ENCODE measurements at regions not wholly inside any gene's neighbourhood (a gene's known extent, or its start where the extent isn't known, plus 50 kb on each side); places are given as distances from the start of the nearest gene placed in this dataset.

DNA sequence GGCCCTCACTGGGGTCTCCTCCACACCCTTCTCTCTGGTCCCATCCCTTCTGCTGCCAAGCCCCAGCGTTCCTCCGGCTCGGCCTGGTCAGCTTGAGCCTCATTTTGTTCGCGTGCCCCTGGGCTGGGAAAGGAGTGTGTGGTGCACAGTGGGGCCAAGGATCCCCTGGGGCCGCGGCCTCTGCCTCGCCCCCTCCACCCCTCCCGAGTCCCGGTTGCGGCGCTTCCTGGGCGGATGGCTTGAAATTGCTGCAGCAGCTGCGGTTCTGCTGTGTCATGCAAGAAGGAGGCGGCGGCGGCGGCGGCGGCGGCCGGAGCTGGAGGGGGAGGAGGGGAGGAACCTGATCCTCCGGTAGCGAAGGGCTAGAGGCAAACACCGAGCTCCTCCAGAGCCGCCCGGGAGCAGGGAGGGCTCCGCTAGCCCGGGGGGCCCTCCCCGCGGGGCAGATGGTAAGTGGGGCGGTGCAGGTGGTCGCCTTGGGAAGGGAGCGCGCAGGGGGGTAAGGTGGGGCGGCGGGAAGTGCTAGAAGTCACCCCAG is 217.8 kb upstream of the MKLN1 start:
- peaks cover 3 to 37% of the 10 kb centered on the region in 2 donors for H3K27me3 ChIP-seq (ENCODE audit: control insufficient read depth in 2 of 2, insufficient read depth in 1 of 2, low read length in 1 of 2)
- DNase-seq (ENCODE audit: low read depth in 6 of 9, low spot score in 9 of 9): peak in 6 of 9 donors; percentile 58 to 87 (median 72)
- peak overlapping the region in 1 of 2 donors; percentile 53 for H3K27ac ChIP-seq (ENCODE audit: low read depth in 1 of 2, low read length in 1 of 2)
- WGBS: 1% methylated on average over 37 of the region's 37 CpGs
- peaks cover 0 to 6% of the 10 kb centered on the region in 2 donors for H3K9me3 ChIP-seq (ENCODE audit: control insufficient read depth in 2 of 2, insufficient read depth in 1 of 2, low read length in 1 of 2)
- H3K36me3 ChIP-seq (ENCODE audit: control insufficient read depth in 2 of 2, insufficient read depth in 2 of 2, low read length in 1 of 2): no peaks in the 10 kb centered on the region
- peaks cover 14 to 49% of the 10 kb centered on the region in 2 donors for H3K4me1 ChIP-seq (ENCODE audit: control insufficient read depth in 2 of 2, insufficient read depth in 2 of 2, low read length in 2 of 2)
- H3K4me3 ChIP-seq (ENCODE audit: low read length in 2 of 2): peak overlapping the region; percentile 26 to 30

DNA sequence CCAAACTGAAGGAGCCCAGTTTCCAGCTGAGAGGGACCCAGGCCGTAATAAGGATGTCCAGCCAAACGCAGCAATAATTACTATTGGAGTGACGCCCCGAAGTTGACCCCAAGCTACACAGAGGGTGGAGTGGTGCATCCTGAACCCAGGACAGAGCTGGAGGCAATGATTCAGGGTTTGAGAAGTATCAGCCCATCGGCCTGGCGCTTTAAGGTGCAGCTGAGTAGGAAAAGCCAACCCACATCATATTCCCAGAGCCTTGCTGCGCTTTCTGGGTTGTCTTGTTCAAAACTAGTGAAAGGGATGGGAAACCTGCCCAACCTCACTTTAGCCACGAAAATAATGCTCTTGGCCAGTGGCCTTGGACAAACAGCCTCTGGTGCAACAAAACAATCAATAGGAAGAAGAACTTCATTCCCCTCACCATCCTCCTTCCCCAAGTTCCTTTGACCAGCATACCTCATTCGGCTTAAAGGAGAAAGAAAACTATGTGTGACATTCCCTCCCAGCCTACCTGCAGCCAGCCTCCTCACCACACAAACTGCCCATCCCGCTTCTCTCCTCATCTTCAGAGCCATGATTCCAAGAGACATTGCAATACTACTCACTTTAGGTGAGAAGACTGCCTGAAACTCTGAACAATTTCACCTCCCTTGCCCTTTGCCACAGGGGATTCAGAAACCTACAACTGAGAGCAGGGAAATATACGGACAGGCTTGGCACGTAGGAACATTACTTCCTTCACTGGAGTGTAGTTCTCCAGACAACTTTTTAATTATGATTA is 217.2 kb upstream of the MKLN1 start:
- H3K9me3 ChIP-seq (ENCODE audit: control insufficient read depth in 2 of 2, insufficient read depth in 1 of 2, low read length in 1 of 2): peaks cover 0 to 6% of the 10 kb centered on the region in 2 donors
- peak overlapping the region; percentile 26 to 30 for H3K4me3 ChIP-seq (ENCODE audit: low read length in 2 of 2)
- DNase-seq (ENCODE audit: low read depth in 6 of 9, low spot score in 9 of 9): peak in 1 of 9 donors; percentile 13
- H3K36me3 ChIP-seq (ENCODE audit: control insufficient read depth in 2 of 2, insufficient read depth in 2 of 2, low read length in 1 of 2): no peaks in the 10 kb centered on the region
- H3K27ac ChIP-seq (ENCODE audit: low read depth in 1 of 2, low read length in 1 of 2): no peak overlapping the region
- H3K27me3 ChIP-seq (ENCODE audit: control insufficient read depth in 2 of 2, insufficient read depth in 1 of 2, low read length in 1 of 2): peaks cover 3 to 39% of the 10 kb centered on the region in 2 donors
- peaks cover 12 to 43% of the 10 kb centered on the region in 2 donors for H3K4me1 ChIP-seq (ENCODE audit: control insufficient read depth in 2 of 2, insufficient read depth in 2 of 2, low read length in 2 of 2)
- WGBS: 54% methylated on average over 12 of the region's 12 CpGs

DNA sequence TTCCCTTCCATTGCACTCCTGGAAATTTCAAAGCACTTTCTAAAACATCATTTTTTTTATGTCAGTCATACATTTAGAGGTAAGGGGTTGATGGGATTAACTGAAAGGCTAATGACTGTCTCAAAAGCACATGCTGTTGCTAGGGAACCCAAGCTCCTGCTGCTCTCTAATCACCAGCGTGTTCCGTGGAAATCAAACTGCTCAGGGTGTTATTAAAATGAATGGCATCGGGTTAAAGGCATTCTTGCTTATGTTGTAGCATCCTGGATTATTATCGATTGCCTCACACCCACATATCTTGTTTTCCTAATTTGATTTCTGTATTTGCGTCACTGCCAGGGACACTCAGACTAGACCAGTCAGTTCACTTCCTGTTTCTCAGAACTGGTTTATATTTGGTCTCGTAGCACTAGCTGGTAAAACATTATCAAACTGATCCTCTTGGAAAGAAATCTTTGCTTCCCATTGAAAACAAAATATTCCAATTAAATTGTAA is 216.5 kb upstream of the MKLN1 start:
- no peak overlapping the region for H3K27ac ChIP-seq (ENCODE audit: low read depth in 1 of 2, low read length in 1 of 2)
- no peak overlapping the region for H3K4me3 ChIP-seq (ENCODE audit: low read length in 2 of 2)
- H3K9me3 ChIP-seq (ENCODE audit: control insufficient read depth in 2 of 2, insufficient read depth in 1 of 2, low read length in 1 of 2): peaks cover 0 to 6% of the 10 kb centered on the region in 2 donors
- DNase-seq (ENCODE audit: low read depth in 6 of 9, low spot score in 9 of 9): peak in 1 of 9 donors; percentile 31
- H3K27me3 ChIP-seq (ENCODE audit: control insufficient read depth in 2 of 2, insufficient read depth in 1 of 2, low read length in 1 of 2): peaks cover 3 to 39% of the 10 kb centered on the region in 2 donors
- H3K4me1 ChIP-seq (ENCODE audit: control insufficient read depth in 2 of 2, insufficient read depth in 2 of 2, low read length in 2 of 2): peaks cover 11 to 42% of the 10 kb centered on the region in 2 donors
- H3K36me3 ChIP-seq (ENCODE audit: control insufficient read depth in 2 of 2, insufficient read depth in 2 of 2, low read length in 1 of 2): no peaks in the 10 kb centered on the region
- WGBS: 18% methylated on average over 6 of the region's 6 CpGs

DNA sequence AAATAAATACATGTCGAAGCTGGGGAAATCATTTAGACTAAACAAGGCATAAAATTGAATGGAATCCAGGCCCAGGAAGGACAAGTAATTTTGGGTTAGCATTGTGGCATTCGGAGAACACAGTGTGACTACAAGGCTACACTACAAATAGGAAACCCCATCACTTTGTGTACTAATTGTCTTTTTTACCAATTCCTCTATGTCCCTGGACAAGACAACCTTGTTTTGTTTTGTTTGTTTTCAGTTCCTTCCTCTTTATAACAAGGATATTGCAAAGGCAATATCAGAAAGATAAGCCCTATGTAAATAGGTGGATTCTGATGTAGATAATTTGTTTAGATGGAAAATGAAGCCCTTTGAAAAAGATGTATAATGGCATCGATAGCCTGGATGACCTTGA is 215.9 kb upstream of the MKLN1 start:
- H3K36me3 ChIP-seq (ENCODE audit: control insufficient read depth in 2 of 2, insufficient read depth in 2 of 2, low read length in 1 of 2): no peaks in the 10 kb centered on the region
- 98% methylated on average over 3 of the region's 3 CpGs for WGBS
- H3K27me3 ChIP-seq (ENCODE audit: control insufficient read depth in 2 of 2, insufficient read depth in 1 of 2, low read length in 1 of 2): peaks cover 3 to 35% of the 10 kb centered on the region in 2 donors
- no peak for DNase-seq (ENCODE audit: low read depth in 6 of 9, low spot score in 9 of 9)
- H3K9me3 ChIP-seq (ENCODE audit: control insufficient read depth in 2 of 2, insufficient read depth in 1 of 2, low read length in 1 of 2): peaks cover 0 to 6% of the 10 kb centered on the region in 2 donors
- no peak overlapping the region for H3K27ac ChIP-seq (ENCODE audit: low read depth in 1 of 2, low read length in 1 of 2)
- peaks cover 11 to 38% of the 10 kb centered on the region in 2 donors for H3K4me1 ChIP-seq (ENCODE audit: control insufficient read depth in 2 of 2, insufficient read depth in 2 of 2, low read length in 2 of 2)
- H3K4me3 ChIP-seq (ENCODE audit: low read length in 2 of 2): no peak overlapping the region

DNA sequence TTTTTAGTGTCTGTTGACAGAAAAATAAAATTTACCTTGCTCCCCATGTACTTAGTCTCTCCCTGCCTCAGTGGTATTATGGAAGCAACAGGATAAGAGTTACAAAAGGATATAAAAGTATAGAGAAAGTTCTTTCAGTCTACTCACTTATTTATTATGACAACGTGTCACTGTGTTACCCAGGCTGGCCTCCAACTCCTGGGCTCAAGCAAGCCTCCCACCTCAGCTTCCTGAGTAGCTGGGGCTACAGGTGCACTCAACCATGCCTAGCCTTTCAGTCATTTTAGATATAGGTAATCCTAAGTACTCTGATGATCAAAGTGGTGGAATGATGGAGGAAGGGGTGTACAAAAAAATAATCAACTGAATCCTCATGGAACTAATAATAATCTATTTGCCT is 215.2 kb upstream of the MKLN1 start:
- Histone ChIP-seq H3K4me3 (ENCODE audit: low read length in 2 of 2) (no peak overlapping the region), H3K27ac (ENCODE audit: low read depth in 1 of 2, low read length in 1 of 2) (no peak overlapping the region), H3K4me1 (ENCODE audit: control insufficient read depth in 2 of 2, insufficient read depth in 2 of 2, low read length in 2 of 2) (peaks cover 11 to 35% of the 10 kb centered on the region in 2 donors), H3K27me3 (ENCODE audit: control insufficient read depth in 2 of 2, insufficient read depth in 1 of 2, low read length in 1 of 2) (peaks cover 3 to 31% of the 10 kb centered on the region in 2 donors), H3K9me3 (ENCODE audit: control insufficient read depth in 2 of 2, insufficient read depth in 1 of 2, low read length in 1 of 2) (peaks cover 0 to 4% of the 10 kb centered on the region in 2 donors), H3K36me3 (ENCODE audit: control insufficient read depth in 2 of 2, insufficient read depth in 2 of 2, low read length in 1 of 2) (no peaks in the 10 kb centered on the region)
- 37% methylated on average over 1 of the region's 1 CpG for WGBS
- no peak for DNase-seq (ENCODE audit: low read depth in 6 of 9, low spot score in 9 of 9)

DNA sequence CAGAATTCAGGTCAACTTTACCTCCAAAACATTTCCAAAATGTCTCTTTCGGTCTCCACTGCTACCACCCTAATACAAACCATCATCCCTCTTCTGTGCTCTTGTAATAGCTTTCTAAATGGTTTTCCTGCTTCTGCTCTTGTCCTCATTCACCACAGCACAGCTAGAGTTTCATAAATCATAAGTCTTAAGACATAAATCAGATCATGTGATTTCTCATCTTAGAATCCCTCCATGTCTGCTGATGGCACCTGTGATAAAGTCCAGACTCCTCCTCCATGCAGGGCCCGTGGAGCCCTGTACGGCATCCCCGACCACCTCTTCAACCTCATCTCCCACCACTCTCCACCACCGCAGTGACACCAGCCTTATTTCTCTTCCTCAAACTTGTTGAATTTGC is 212.3 kb upstream of the MKLN1 start:
- WGBS: 37% methylated on average over 5 of the region's 5 CpGs
- no peak overlapping the region for H3K27ac ChIP-seq (ENCODE audit: low read depth in 1 of 2, low read length in 1 of 2)

DNA sequence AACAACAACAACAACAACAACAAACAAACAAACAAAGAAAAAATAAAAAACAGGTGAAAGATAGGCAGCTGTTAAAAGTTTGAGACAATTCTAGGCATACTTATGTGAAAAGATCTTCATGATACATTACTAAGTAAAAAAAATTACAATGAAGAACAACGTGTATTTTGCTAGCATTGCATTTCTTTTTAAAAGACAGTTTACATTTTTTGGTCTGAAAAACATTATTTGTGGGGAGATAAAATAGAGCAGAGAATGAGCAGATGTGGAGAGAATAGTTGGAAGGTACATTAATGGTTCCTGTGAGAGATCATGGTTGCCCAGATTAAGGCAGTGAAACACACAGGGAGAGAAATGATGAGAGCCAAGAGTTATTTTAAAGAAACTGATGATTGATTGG is 210.2 kb upstream of the MKLN1 start:
- no peaks in the 10 kb centered on the region for H3K4me1 ChIP-seq (ENCODE audit: control insufficient read depth in 2 of 2, insufficient read depth in 2 of 2, low read length in 2 of 2)
- H3K27me3 ChIP-seq (ENCODE audit: control insufficient read depth in 2 of 2, insufficient read depth in 1 of 2, low read length in 1 of 2): peaks cover 0 to 3% of the 10 kb centered on the region in 2 donors
- H3K9me3 ChIP-seq (ENCODE audit: control insufficient read depth in 2 of 2, insufficient read depth in 1 of 2, low read length in 1 of 2): peaks cover 0 to 9% of the 10 kb centered on the region in 2 donors
- H3K4me3 ChIP-seq (ENCODE audit: low read length in 2 of 2): no peak overlapping the region
- H3K27ac ChIP-seq (ENCODE audit: low read depth in 1 of 2, low read length in 1 of 2): no peak overlapping the region
- H3K36me3 ChIP-seq (ENCODE audit: control insufficient read depth in 2 of 2, insufficient read depth in 2 of 2, low read length in 1 of 2): no peaks in the 10 kb centered on the region
- WGBS: 95% methylated on average over 1 of the region's 1 CpG
- no peak for DNase-seq (ENCODE audit: low read depth in 6 of 9, low spot score in 9 of 9)

More for the DNA sequence above, 212.3 kb upstream of the MKLN1 start:
- peaks cover 0 to 9% of the 10 kb centered on the region in 2 donors for H3K9me3 ChIP-seq (ENCODE audit: control insufficient read depth in 2 of 2, insufficient read depth in 1 of 2, low read length in 1 of 2)
- H3K4me3 ChIP-seq (ENCODE audit: low read length in 2 of 2): no peak overlapping the region
- H3K27me3 ChIP-seq (ENCODE audit: control insufficient read depth in 2 of 2, insufficient read depth in 1 of 2, low read length in 1 of 2): peaks cover 0 to 8% of the 10 kb centered on the region in 2 donors
- H3K36me3 ChIP-seq (ENCODE audit: control insufficient read depth in 2 of 2, insufficient read depth in 2 of 2, low read length in 1 of 2): no peaks in the 10 kb centered on the region
- peaks cover 0 to 9% of the 10 kb centered on the region in 2 donors for H3K4me1 ChIP-seq (ENCODE audit: control insufficient read depth in 2 of 2, insufficient read depth in 2 of 2, low read length in 2 of 2)
- no peak for DNase-seq (ENCODE audit: low read depth in 6 of 9, low spot score in 9 of 9)

DNA sequence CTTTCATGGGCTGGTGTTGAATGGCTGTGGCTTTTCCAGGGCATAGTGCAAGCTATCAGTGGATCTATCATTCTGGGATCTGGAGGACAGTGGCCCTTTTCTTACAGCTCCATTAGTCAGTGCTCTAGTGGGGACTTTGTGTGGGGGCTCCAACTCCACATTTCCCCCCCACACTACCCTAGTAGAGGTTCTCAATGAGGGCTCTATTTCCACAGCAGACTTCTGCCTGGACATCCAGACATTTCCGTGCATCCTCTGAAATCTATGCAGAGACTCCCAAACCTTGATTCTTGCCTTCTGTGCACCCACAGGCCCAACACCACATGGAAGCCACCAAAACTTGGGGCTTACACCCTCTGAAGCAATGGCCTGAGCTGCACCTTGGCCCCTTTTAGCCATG is 208.3 kb upstream of the MKLN1 start:
- Histone ChIP-seq H3K4me3 (ENCODE audit: low read length in 2 of 2) (no peak overlapping the region), H3K9me3 (ENCODE audit: control insufficient read depth in 2 of 2, insufficient read depth in 1 of 2, low read length in 1 of 2) (peaks cover 0 to 9% of the 10 kb centered on the region in 2 donors), H3K27me3 (ENCODE audit: control insufficient read depth in 2 of 2, insufficient read depth in 1 of 2, low read length in 1 of 2) (peaks cover 0 to 3% of the 10 kb centered on the region in 2 donors), H3K4me1 (ENCODE audit: control insufficient read depth in 2 of 2, insufficient read depth in 2 of 2, low read length in 2 of 2) (no peaks in the 10 kb centered on the region), H3K27ac (ENCODE audit: low read depth in 1 of 2, low read length in 1 of 2) (no peak overlapping the region), H3K36me3 (ENCODE audit: control insufficient read depth in 2 of 2, insufficient read depth in 2 of 2, low read length in 1 of 2) (no peaks in the 10 kb centered on the region)
- no peak for DNase-seq (ENCODE audit: low read depth in 6 of 9, low spot score in 9 of 9)
- 98% methylated on average over 1 of the region's 1 CpG for WGBS

DNA sequence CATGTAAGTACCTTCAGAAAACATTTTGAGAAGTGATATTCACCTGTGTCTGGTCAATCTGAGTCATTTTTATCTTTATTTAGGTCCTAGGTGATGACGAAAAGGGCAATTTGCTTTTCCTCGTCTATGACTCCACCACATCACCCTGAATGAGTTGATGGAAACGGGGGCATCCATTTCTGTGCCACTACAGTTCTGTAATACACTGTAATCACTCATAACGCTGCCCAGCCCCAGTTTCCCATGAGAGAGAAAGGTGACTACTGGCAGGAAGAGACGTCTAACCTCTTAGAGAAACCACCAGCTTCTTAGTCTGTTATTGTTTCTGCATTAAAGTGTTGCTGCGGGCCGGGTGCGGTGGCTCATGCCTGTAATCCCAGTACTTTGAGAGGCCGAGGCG is 205.3 kb upstream of the MKLN1 start:
- Histone ChIP-seq H3K4me1 (ENCODE audit: control insufficient read depth in 2 of 2, insufficient read depth in 2 of 2, low read length in 2 of 2) (no peaks in the 10 kb centered on the region), H3K27ac (ENCODE audit: low read depth in 1 of 2, low read length in 1 of 2) (no peak overlapping the region), H3K4me3 (ENCODE audit: low read length in 2 of 2) (no peak overlapping the region), H3K27me3 (ENCODE audit: control insufficient read depth in 2 of 2, insufficient read depth in 1 of 2, low read length in 1 of 2) (no peaks in the 10 kb centered on the region), H3K36me3 (ENCODE audit: control insufficient read depth in 2 of 2, insufficient read depth in 2 of 2, low read length in 1 of 2) (no peaks in the 10 kb centered on the region), H3K9me3 (ENCODE audit: control insufficient read depth in 2 of 2, insufficient read depth in 1 of 2, low read length in 1 of 2) (peaks cover 0 to 9% of the 10 kb centered on the region in 2 donors)
- no peak for DNase-seq (ENCODE audit: low read depth in 6 of 9, low spot score in 9 of 9)
- WGBS: 96% methylated on average over 10 of the region's 10 CpGs
